ENCODE measurements at regions not wholly inside any gene's neighbourhood (a gene's known extent, or its start where the extent isn't known, plus 50 kb on each side); places are given as distances from the start of the nearest gene placed in this dataset.

GRCh38 chr16:85250147-85250463 lies 137.8 kb upstream of the CIBAR2 start:
- H3K9me3 ChIP-seq (ENCODE audit: control insufficient read depth in 4 of 4, insufficient read depth in 3 of 4, low read length in 3 of 4) = no peaks in the 10 kb centered on the region
- no peak for TF ChIP-seq CTCF (IDR thresholded peaks at IDR 0.05; ENCODE audit: control extremely low read depth, extremely low read depth)
- WGBS, 2 donors = 78 to 89% methylated on average over 13 of the region's 13 CpGs

DNA sequence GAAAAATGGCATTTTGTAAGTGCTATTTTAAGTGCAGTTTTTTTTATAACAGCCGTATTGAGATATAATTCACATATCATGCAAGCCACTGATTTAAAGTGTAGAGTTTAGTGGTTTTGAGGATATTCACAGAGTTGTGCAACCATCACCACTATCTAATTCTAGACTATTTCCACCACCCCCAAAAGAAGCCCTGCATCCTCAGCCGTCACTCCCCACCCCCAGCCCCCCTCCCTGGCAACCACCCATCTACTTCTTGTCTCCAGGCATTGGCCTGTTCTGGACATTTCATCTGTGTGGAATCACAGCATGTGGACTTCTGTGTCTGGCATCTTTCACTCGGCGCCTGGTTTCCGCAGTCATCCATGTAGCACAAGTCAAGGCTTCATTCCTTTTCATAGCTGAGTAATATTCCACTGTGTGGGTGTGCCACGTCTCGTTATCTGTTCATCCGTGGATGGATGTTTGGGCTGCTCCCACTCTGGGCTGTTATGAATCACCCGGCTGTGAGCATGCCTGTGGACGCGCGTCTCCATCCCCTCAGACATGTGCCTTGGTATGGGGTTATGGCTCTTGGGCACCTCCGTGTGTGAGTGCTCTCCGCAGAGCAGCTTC lies 138.4 kb upstream of the CIBAR2 start:
- 83 to 91% methylated on average over 14 of the region's 14 CpGs for WGBS, 2 donors
- Histone ChIP-seq H3K9ac (ENCODE audit: insufficient read depth in 1 of 2, low read length in 2 of 2) (no peak overlapping the region), H3K4me3 (no peak overlapping the region), H3K9me3 (ENCODE audit: control insufficient read depth in 4 of 4, insufficient read depth in 3 of 4, low read length in 3 of 4) (no peaks in the 10 kb centered on the region), H3K36me3 (ENCODE audit: control insufficient read depth in 4 of 4, insufficient read depth in 4 of 4, low read length in 4 of 4) (no peaks in the 10 kb centered on the region), H3K27me3 (ENCODE audit: control insufficient read depth in 3 of 3, insufficient read depth in 3 of 3, low read length in 2 of 3) (no peaks in the 10 kb centered on the region), H3K4me1 (ENCODE audit: control insufficient read depth in 5 of 5, insufficient read depth in 5 of 5, low read length in 5 of 5) (peaks cover 0 to 51% (median 2%) of the 10 kb centered on the region in 5 donors), H3K27ac (ENCODE audit: low read depth in 1 of 2, low read length in 1 of 2) (no peak overlapping the region)
- DNase-seq = peak in 2 of 3 donors; percentile 46 to 51
- no peak for ATAC-seq (ENCODE audit: insufficient read depth, low FRiP score)
- no peak for TF ChIP-seq CTCF (IDR thresholded peaks at IDR 0.05; ENCODE audit: control extremely low read depth, extremely low read depth)

More at GRCh38 chr16:85250147-85250463, 137.8 kb upstream of the CIBAR2 start:
- Histone ChIP-seq H3K9ac (ENCODE audit: insufficient read depth in 1 of 2, low read length in 2 of 2) (no peak overlapping the region), H3K36me3 (ENCODE audit: control insufficient read depth in 4 of 4, insufficient read depth in 4 of 4, low read length in 4 of 4) (no peaks in the 10 kb centered on the region), H3K27ac (ENCODE audit: low read depth in 1 of 2, low read length in 1 of 2) (no peak overlapping the region), H3K27me3 (ENCODE audit: control insufficient read depth in 3 of 3, insufficient read depth in 3 of 3, low read length in 2 of 3) (no peaks in the 10 kb centered on the region), H3K4me1 (ENCODE audit: control insufficient read depth in 5 of 5, insufficient read depth in 5 of 5, low read length in 5 of 5) (peaks cover 0 to 57% (median 5%) of the 10 kb centered on the region in 5 donors), H3K4me3 (no peak overlapping the region)
- ATAC-seq (ENCODE audit: insufficient read depth, low FRiP score) (no peak), DNase-seq (peak; percentile 51 to 59 (median 54))

DNA sequence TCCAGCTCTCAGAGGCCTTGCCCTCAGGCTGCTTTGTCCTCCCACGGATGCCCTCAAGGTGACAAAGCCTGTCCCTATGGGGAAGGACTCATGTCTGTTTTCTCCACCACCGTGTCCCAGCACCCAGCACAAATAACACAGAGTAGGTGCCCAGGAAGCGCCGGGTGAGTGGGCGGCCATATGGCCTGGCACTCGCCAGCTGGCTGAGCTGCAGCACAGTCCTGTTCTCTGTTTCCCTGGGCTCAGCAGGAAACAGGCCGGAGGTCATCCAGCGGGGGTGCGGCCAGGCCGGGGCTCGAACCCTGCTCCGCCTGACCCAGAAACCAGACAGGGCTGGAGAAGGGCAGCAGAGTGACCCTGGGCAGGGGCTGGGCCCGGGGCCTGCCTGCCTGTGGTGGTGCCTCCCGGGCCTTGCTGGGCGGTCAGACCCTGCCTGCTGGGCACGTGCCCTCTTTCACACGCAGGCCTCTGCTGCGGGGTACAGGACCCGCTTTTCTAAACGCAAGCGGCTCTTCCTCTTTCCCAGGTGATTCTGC lies 139.0 kb upstream of the CIBAR2 start:
- H3K36me3 ChIP-seq (ENCODE audit: control insufficient read depth in 4 of 4, insufficient read depth in 4 of 4, low read length in 4 of 4) = no peaks in the 10 kb centered on the region
- no peak overlapping the region for H3K9ac ChIP-seq (ENCODE audit: insufficient read depth in 1 of 2, low read length in 2 of 2)
- 92 to 93% methylated on average over 21 of the region's 21 CpGs for WGBS, 2 donors
- H3K27me3 ChIP-seq (ENCODE audit: control insufficient read depth in 3 of 3, insufficient read depth in 3 of 3, low read length in 2 of 3) = no peaks in the 10 kb centered on the region
- H3K9me3 ChIP-seq (ENCODE audit: control insufficient read depth in 4 of 4, insufficient read depth in 3 of 4, low read length in 3 of 4) = no peaks in the 10 kb centered on the region
- DNase-seq (no peak), ATAC-seq (ENCODE audit: insufficient read depth, low FRiP score) (no peak)
- TF ChIP-seq CTCF (IDR thresholded peaks at IDR 0.05; ENCODE audit: control extremely low read depth, extremely low read depth) = no peak
- H3K4me3 ChIP-seq = no peak overlapping the region
- peaks cover 0 to 46% (median 0%) of the 10 kb centered on the region in 5 donors for H3K4me1 ChIP-seq (ENCODE audit: control insufficient read depth in 5 of 5, insufficient read depth in 5 of 5, low read length in 5 of 5)
- no peak overlapping the region for H3K27ac ChIP-seq (ENCODE audit: low read depth in 1 of 2, low read length in 1 of 2)

DNA sequence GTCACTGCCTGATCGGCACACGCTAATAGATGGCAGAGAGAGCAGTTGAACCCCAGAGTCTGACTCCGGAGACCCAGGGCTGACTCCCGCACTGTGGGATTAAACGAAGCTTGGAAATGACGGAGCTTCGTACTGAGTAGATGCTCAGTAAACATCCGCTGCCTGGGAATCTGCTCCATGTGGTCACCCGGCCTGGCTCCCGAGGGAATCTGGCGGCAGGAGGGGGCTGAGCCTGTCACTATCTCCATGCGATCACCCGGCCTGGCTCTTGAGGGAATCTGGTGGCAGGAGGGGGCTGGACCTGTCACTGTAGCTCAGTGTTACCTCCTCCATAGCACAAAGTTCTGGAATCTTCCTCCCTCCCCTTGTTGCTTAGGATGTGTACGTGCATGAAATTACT lies 139.7 kb upstream of the CIBAR2 start:
- DNase-seq = no peak
- Histone ChIP-seq H3K36me3 (ENCODE audit: control insufficient read depth in 4 of 4, insufficient read depth in 4 of 4, low read length in 4 of 4) (no peaks in the 10 kb centered on the region), H3K27me3 (ENCODE audit: control insufficient read depth in 3 of 3, insufficient read depth in 3 of 3, low read length in 2 of 3) (no peaks in the 10 kb centered on the region), H3K27ac (ENCODE audit: low read depth in 1 of 2, low read length in 1 of 2) (no peak overlapping the region), H3K9ac (ENCODE audit: insufficient read depth in 1 of 2, low read length in 2 of 2) (no peak overlapping the region), H3K4me3 (no peak overlapping the region), H3K4me1 (ENCODE audit: control insufficient read depth in 5 of 5, insufficient read depth in 5 of 5, low read length in 5 of 5) (peaks cover 0 to 38% (median 0%) of the 10 kb centered on the region in 5 donors), H3K9me3 (ENCODE audit: control insufficient read depth in 4 of 4, insufficient read depth in 3 of 4, low read length in 3 of 4) (no peaks in the 10 kb centered on the region)
- no peak for TF ChIP-seq CTCF (IDR thresholded peaks at IDR 0.05; ENCODE audit: control extremely low read depth, extremely low read depth)
- ATAC-seq (ENCODE audit: insufficient read depth, low FRiP score) = no peak
- 87 to 92% methylated on average over 14 of the region's 14 CpGs for WGBS, 2 donors
